Esophagus muscularis mucosa (tissue), 4 donors: ENCODE measurements at regions not wholly inside any gene's neighbourhood (a gene's known extent, or its start where the extent isn't known, plus 50 kb on each side); places are given as distances from the start of the nearest gene placed in this dataset.

Experiments
- DNase-seq: peaks from one replicate; pipeline ENCODE4 v3.0.0-alpha.2; 2017; ENCODE audit errors: extremely low spot score
- H3K27ac ChIP-seq, 4 donors: fragments of 200-600 bp; sonication (generic); replicated peaks in 1 of 4; 1 replicate in 3 of 4; 2 replicates in 1 of 4; pipeline ENCODE4 v1.5.1; 2016 to 2019; ENCODE audit warnings: mild to moderate bottlenecking in 1 of 4
- H3K27me3 ChIP-seq, 4 donors: fragments of 200-600 bp; sonication (generic); one replicate each; pipeline versions ENCODE4 v1.5.1 to v1.6.0; 2016 to 2019
- H3K36me3 ChIP-seq, 4 donors: fragments of 200-600 bp; sonication (generic); one replicate each; pipeline ENCODE4 v1.5.1; 2016 to 2019
- H3K4me1 ChIP-seq, 4 donors: fragments of 200-600 bp; sonication (generic); one replicate each; pipeline ENCODE4 v1.5.1; 2016 to 2019
- H3K4me3 ChIP-seq, 4 donors: fragments of 200-600 bp; sonication (generic); 1 replicate in 2 of 4; 2 replicates in 2 of 4; pipeline ENCODE4 v1.5.1; 2016 to 2019; ENCODE audit warnings: mild to moderate bottlenecking in 4 of 4, moderate library complexity in 1 of 4
- H3K9me3 ChIP-seq, 4 donors: fragments of 200-600 bp; sonication (generic); 1 replicate in 3 of 4; 2 replicates in 1 of 4; pipeline ENCODE4 v1.5.1; 2016 to 2019
- CTCF ChIP-seq, 3 experiments: fragments of 200-600 bp in 2 of 3; fragments of 450-650 bp in 1 of 3; sonication (generic) in 2 of 3; IDR thresholded peaks; one replicate each; pipeline ENCODE4 v1.5.1; 2017 to 2019; ENCODE audit warnings: antibody characterized with exemption in 3 of 3, mild to moderate bottlenecking in 2 of 3, moderate library complexity in 1 of 3
- EP300 ChIP-seq: sonication (generic); formaldehyde crosslinking; IDR thresholded peaks from one replicate; pipeline ENCODE4 v1.6.1; 2017; ENCODE audit warnings: antibody characterized with exemption
- POLR2A ChIP-seq: fragments of 450-650 bp; IDR thresholded peaks from one replicate; pipeline ENCODE4 v1.6.1; 2017; ENCODE audit warnings: antibody characterized with exemption, moderate library complexity, mild to moderate bottlenecking, low read depth
- POLR2AphosphoS5 ChIP-seq, 2 donors: sonication (generic); formaldehyde crosslinking; IDR thresholded peaks; one replicate each; pipeline ENCODE4 v1.6.1; 2017; ENCODE audit warnings: antibody characterized with exemption in 2 of 2
- WGBS: methylation state at CpG from one replicate; pipeline ENCODE4 v1.1.5; 2018; 5-methylcytosine and 5-hydroxymethylcytosine counted together
- intact Hi-C: fragments of 100-400 bp; cut with DNase I; formaldehyde crosslinking; loops from one replicate; pipeline ENCODE4 v1.15.1; 2023

- H3K4me1 ChIP-seq: peaks cover 4 to 12% (median 7%) of the 10 kb centered on the region in 4 donors
- 92% methylated on average over 8 of the region's 10 CpGs for WGBS
- DNase-seq: peak; percentile 86
- H3K27ac ChIP-seq: no peak overlapping the region
- intact Hi-C loops: no loop called here
- H3K27me3 ChIP-seq: peaks cover 0 to 38% (median 0%) of the 10 kb centered on the region in 4 donors
- TF ChIP-seq CTCF (IDR thresholded peaks at IDR 0.05) (no peak), POLR2AphosphoS5 (IDR thresholded peaks at IDR 0.05) (no peak), POLR2A (no peak), EP300 (no peak)
- H3K36me3 ChIP-seq: no peaks in the 10 kb centered on the region
- no peak overlapping the region for H3K4me3 ChIP-seq
- no peaks in the 10 kb centered on the region for H3K9me3 ChIP-seq
These were observed 177.4 kb downstream of the SMAD2 start for GRCh38 chr18:47752796-47753645.

GRCh38 chr18:47750889-47751423, 179.5 kb downstream of the SMAD2 start:
- Histone ChIP-seq H3K9me3 (no peaks in the 10 kb centered on the region), H3K36me3 (no peaks in the 10 kb centered on the region), H3K27ac (no peak overlapping the region), H3K4me3 (no peak overlapping the region), H3K27me3 (peaks cover 0 to 43% (median 0%) of the 10 kb centered on the region in 4 donors), H3K4me1 (peaks cover 4 to 12% (median 7%) of the 10 kb centered on the region in 4 donors)
- intact Hi-C loops: no loop called here
- TF ChIP-seq POLR2A (no peak), EP300 (no peak), CTCF (IDR thresholded peaks at IDR 0.05) (no peak), POLR2AphosphoS5 (IDR thresholded peaks at IDR 0.05) (no peak)
- peak; percentile 74 for DNase-seq
- 72% methylated on average over 6 of the region's 8 CpGs for WGBS

- Histone ChIP-seq H3K27me3 (peaks cover 0 to 30% (median 0%) of the 10 kb centered on the region in 4 donors), H3K4me3 (no peak overlapping the region), H3K36me3 (no peaks in the 10 kb centered on the region), H3K9me3 (no peaks in the 10 kb centered on the region), H3K27ac (no peak overlapping the region), H3K4me1 (peaks cover 4 to 12% (median 7%) of the 10 kb centered on the region in 4 donors)
- no peak for TF ChIP-seq POLR2AphosphoS5 (IDR thresholded peaks at IDR 0.05)
- no peak for TF ChIP-seq CTCF (IDR thresholded peaks at IDR 0.05)
- TF ChIP-seq EP300: no peak
- TF ChIP-seq POLR2A: no peak
- WGBS: 82% methylated on average over 5 of the region's 7 CpGs
- intact Hi-C loops: loop anchor here (2.0 to 5.0 kb wide), 3 partner anchors 532 to 697 kb away; no protein-coding TSS in a partner anchor
- no peak for DNase-seq
These were observed 180.9 kb downstream of the SMAD2 start for GRCh38 chr18:47749600-47749973.

GRCh38 chr18:47748847-47749599, 181.4 kb downstream of the SMAD2 start:
- Histone ChIP-seq H3K4me3 (peak overlapping the region; percentile 42 to 57 (median 44)), H3K27me3 (peaks cover 0 to 25% (median 0%) of the 10 kb centered on the region in 4 donors), H3K4me1 (peaks cover 4 to 12% (median 7%) of the 10 kb centered on the region in 4 donors), H3K36me3 (no peaks in the 10 kb centered on the region), H3K9me3 (no peaks in the 10 kb centered on the region), H3K27ac (no peak overlapping the region)
- TF ChIP-seq POLR2A (no peak), CTCF (IDR thresholded peaks at IDR 0.05) (peak in 2 of 3 experiments; percentile 100)
- DNase-seq: peak; percentile 92
- WGBS: 19% methylated on average over 30 of the region's 60 CpGs
- intact Hi-C loops: loop anchor here (2.0 to 5.0 kb wide), 3 partner anchors 532 to 697 kb away; no protein-coding TSS in a partner anchor
